Activated CD8-positive, alpha-beta T cell treated with anti-CD3 and anti-CD28 coated beads for 36 hours (primary cell): ENCODE measurements at regions not wholly inside any gene's neighbourhood (a gene's known extent, or its start where the extent isn't known, plus 50 kb on each side); places are given as distances from the start of the nearest gene placed in this dataset.

Experiments used
- ATAC-seq: fragments of 200-7000 bp; cut with Tn5 transposase; one replicate; pipeline ENCODE4 v1.10.0; 2021; ENCODE audit warnings: mild to moderate bottlenecking, moderate library complexity
- CTCF ChIA-PET: fragments of 350-600 bp; sonication (Branson Sonifier 250); formaldehyde crosslinking; loops from one replicate; lab custom pipeline; 2021; ENCODE audit warnings: antibody characterized with exemption; lab: Charles Lee
- POLR2A ChIA-PET: fragments of 350-600 bp; sonication (Branson Sonifier 250); formaldehyde crosslinking; loops from one replicate; lab custom pipeline; 2021; ENCODE audit warnings: antibody characterized with exemption; lab: Charles Lee
- DNase-seq: peaks from one replicate; pipeline ENCODE4 v3.0.0-alpha.2; 2020
- H3K27ac Mint-ChIP-seq: one replicate; pipeline ENCODE4 v1.8.0; 2021; ENCODE audit warnings: mild to moderate bottlenecking, mixed read lengths
- H3K27me3 Mint-ChIP-seq: one replicate; pipeline ENCODE4 v1.8.0; 2021; ENCODE audit warnings: mixed read lengths
- H3K36me3 Mint-ChIP-seq: one replicate; pipeline ENCODE4 v1.8.0; 2021; ENCODE audit warnings: low read depth, mixed read lengths
- H3K4me1 Mint-ChIP-seq: one replicate; pipeline ENCODE4 v1.8.0; 2021; ENCODE audit warnings: low read depth, mixed read lengths
- H3K4me3 Mint-ChIP-seq: one replicate; pipeline ENCODE4 v1.8.0; 2021; ENCODE audit warnings: mild to moderate bottlenecking, moderate library complexity, mixed read lengths
- H3K9me3 Mint-ChIP-seq: one replicate; pipeline ENCODE4 v1.8.0; 2021; ENCODE audit warnings: mixed read lengths
- CTCF ChIP-seq: fragments of 200-600 bp; IDR thresholded peaks from one replicate; pipeline ENCODE4 v1.8.0; 2022; ENCODE audit warnings: antibody characterized with exemption, mild to moderate bottlenecking
- intact Hi-C: fragments of 100-400 bp; cut with micrococcal nuclease; formaldehyde crosslinking; loops from one replicate; pipeline ENCODE4 v1.10.0; 2022

GRCh38 chr2:188762151-188762550 is 212.0 kb upstream of the COL3A1 start:
- no peaks in the 10 kb centered on the region for H3K36me3 Mint-ChIP-seq

GRCh38 chr2:188765522-188766470 is 208.4 kb upstream of the COL3A1 start:
- H3K4me1 Mint-ChIP-seq = no peaks in the 10 kb centered on the region
- intact Hi-C loops = no loop called here
- CTCF ChIA-PET = interaction anchor here (0.6 kb wide), 1 partner anchor 105 kb away, joined by 4 read pairs; no protein-coding TSS in a partner anchor
- H3K36me3 Mint-ChIP-seq = no peaks in the 10 kb centered on the region
- H3K27ac Mint-ChIP-seq = no peak overlapping the region
- TF ChIP-seq CTCF = no peak
- ATAC-seq (no peak), DNase-seq (peak; percentile 8)
- H3K9me3 Mint-ChIP-seq = no peaks in the 10 kb centered on the region
- H3K27me3 Mint-ChIP-seq = no peaks in the 10 kb centered on the region
- POLR2A ChIA-PET = no interaction called here
- H3K4me3 Mint-ChIP-seq = no peak overlapping the region

More at GRCh38 chr2:188762151-188762550, 212.0 kb upstream of the COL3A1 start:
- intact Hi-C loops = no loop called here
- Mint-ChIP-seq H3K4me3 (no peak overlapping the region), H3K27me3 (no peaks in the 10 kb centered on the region), H3K27ac (no peak overlapping the region), H3K9me3 (peaks cover 3% of the 10 kb centered on the region), H3K4me1 (no peaks in the 10 kb centered on the region)
- POLR2A ChIA-PET = no interaction called here
- CTCF ChIA-PET = no interaction called here
- TF ChIP-seq CTCF = no peak
- DNase-seq (no peak), ATAC-seq (no peak)

GRCh38 chr2:188766471-188766856 is 207.7 kb upstream of the COL3A1 start:
- Mint-ChIP-seq H3K27ac (no peak overlapping the region), H3K9me3 (no peaks in the 10 kb centered on the region), H3K4me3 (no peak overlapping the region), H3K36me3 (no peaks in the 10 kb centered on the region), H3K27me3 (no peaks in the 10 kb centered on the region), H3K4me1 (no peaks in the 10 kb centered on the region)
- ATAC-seq (no peak), DNase-seq (no peak)
- CTCF ChIA-PET = no interaction called here
- no peak for TF ChIP-seq CTCF
- intact Hi-C loops = no loop called here
- POLR2A ChIA-PET = no interaction called here

- H3K9me3 Mint-ChIP-seq = no peaks in the 10 kb centered on the region
- H3K36me3 Mint-ChIP-seq = no peaks in the 10 kb centered on the region
- ChIA-PET CTCF (no interaction called here), POLR2A (no interaction called here)
- no peak for ATAC-seq
- no peaks in the 10 kb centered on the region for H3K4me1 Mint-ChIP-seq
- intact Hi-C loops = no loop called here
- H3K27me3 Mint-ChIP-seq = no peaks in the 10 kb centered on the region
- DNase-seq = no peak
- no peak overlapping the region for H3K27ac Mint-ChIP-seq
- TF ChIP-seq CTCF = no peak
- H3K4me3 Mint-ChIP-seq = no peak overlapping the region
These were observed 207.0 kb upstream of the COL3A1 start for GRCh38 chr2:188767176-188767575.

GRCh38 chr2:188770296-188770695 is 203.9 kb upstream of the COL3A1 start:
- POLR2A ChIA-PET = no interaction called here
- H3K27me3 Mint-ChIP-seq = no peaks in the 10 kb centered on the region

More at GRCh38 chr2:188770296-188770695, 203.9 kb upstream of the COL3A1 start:
- Mint-ChIP-seq H3K4me1 (no peaks in the 10 kb centered on the region), H3K27ac (no peak overlapping the region), H3K9me3 (no peaks in the 10 kb centered on the region), H3K4me3 (no peak overlapping the region), H3K36me3 (no peaks in the 10 kb centered on the region)
- ATAC-seq = no peak
- TF ChIP-seq CTCF = no peak
- no peak for DNase-seq
- intact Hi-C loops = no loop called here
- CTCF ChIA-PET = no interaction called here
